Uterus (tissue), 3 donors: ENCODE measurements at regions not wholly inside any gene's neighbourhood (a gene's known extent, or its start where the extent isn't known, plus 50 kb on each side); places are given as distances from the start of the nearest gene placed in this dataset.

ENCODE experiments used
- DNase-seq, 2 donors: peaks; one replicate each; pipeline ENCODE4 v3.0.0-alpha.2; 2019 to 2020
- H3K27ac ChIP-seq, 2 donors: fragments of 200-600 bp; sonication (generic); 1 replicate in 1 of 2; 2 replicates in 1 of 2; pipeline ENCODE4 v1.5.1; 2016 to 2018
- H3K27me3 ChIP-seq, 2 donors: fragments of 200-600 bp; sonication (generic); one replicate each; pipeline ENCODE4 v1.5.1; 2018 to 2019; ENCODE audit warnings: control low read depth in 1 of 2
- H3K36me3 ChIP-seq, 2 donors: fragments of 200-600 bp; sonication (generic); one replicate each; pipeline ENCODE4 v1.5.1; 2019; ENCODE audit warnings: control low read depth in 1 of 2
- H3K4me1 ChIP-seq, 2 donors: fragments of 200-600 bp; sonication (generic); one replicate each; pipeline ENCODE4 v1.5.1; 2018 to 2019; ENCODE audit warnings: control low read depth in 1 of 2
- H3K4me3 ChIP-seq, 2 donors: fragments of 200-600 bp; sonication (generic); 1 replicate in 1 of 2; 2 replicates in 1 of 2; pipeline ENCODE4 v1.5.1; 2018 to 2019; ENCODE audit warnings: mild to moderate bottlenecking in 1 of 2
- H3K9me3 ChIP-seq, 2 donors: fragments of 200-600 bp; sonication (generic); one replicate each; pipeline ENCODE4 v1.5.1; 2019; ENCODE audit warnings: control low read depth in 1 of 2
- CTCF ChIP-seq, 4 experiments: fragments of 200-600 bp in 2 of 4; fragments of 450-650 bp in 2 of 4; sonication (generic) in 2 of 4; IDR thresholded peaks; one replicate each; pipeline ENCODE4 v1.5.1; 2016 to 2019; ENCODE audit warnings: antibody characterized with exemption in 4 of 4, mild to moderate bottlenecking in 2 of 4, moderate library complexity in 1 of 4
- POLR2A ChIP-seq, 2 donors: fragments of 450-650 bp; IDR thresholded peaks; one replicate each; pipeline ENCODE4 v1.6.1; 2016; ENCODE audit warnings: antibody characterized with exemption in 2 of 2, mild to moderate bottlenecking in 1 of 2, moderate library complexity in 1 of 2
- intact Hi-C: fragments of 100-400 bp; cut with DNase I; formaldehyde crosslinking; loops from one replicate; pipeline ENCODE4 v1.15.1; 2023; ENCODE audit warnings: low total_unique reads
- donor health status: DM: yes; HTN: yes; CAD: no.

GRCh38 chr18:38115201-38115600, 549.6 kb upstream of the CELF4 start:
- intact Hi-C loops, result no loop called here
- no peak overlapping the region for H3K27ac ChIP-seq
- no peaks in the 10 kb centered on the region for H3K36me3 ChIP-seq
- no peaks in the 10 kb centered on the region for H3K9me3 ChIP-seq
- no peak for TF ChIP-seq POLR2A (IDR thresholded peaks at IDR 0.05)
- no peak for TF ChIP-seq CTCF (IDR thresholded peaks at IDR 0.05)
- H3K4me1 ChIP-seq, result no peaks in the 10 kb centered on the region
- H3K27me3 ChIP-seq, result no peaks in the 10 kb centered on the region
- no peak for DNase-seq
- H3K4me3 ChIP-seq, result no peak overlapping the region

- Histone ChIP-seq H3K36me3 (no peaks in the 10 kb centered on the region), H3K4me3 (no peak overlapping the region), H3K9me3 (no peaks in the 10 kb centered on the region), H3K4me1 (no peaks in the 10 kb centered on the region), H3K27ac (no peak overlapping the region), H3K27me3 (no peaks in the 10 kb centered on the region)
- intact Hi-C loops, result no loop called here
- no peak for DNase-seq
- no peak for TF ChIP-seq CTCF (IDR thresholded peaks at IDR 0.05)
- TF ChIP-seq POLR2A (IDR thresholded peaks at IDR 0.05), result no peak
Observed at GRCh38 chr18:38087538-38087937, 521.9 kb upstream of the CELF4 start.

GRCh38 chr18:38081516-38081915, 515.9 kb upstream of the CELF4 start:
- no peak for TF ChIP-seq CTCF (IDR thresholded peaks at IDR 0.05)
- no peak for TF ChIP-seq POLR2A (IDR thresholded peaks at IDR 0.05)
- intact Hi-C loops, result no loop called here
- no peak for DNase-seq
- Histone ChIP-seq H3K27me3 (no peaks in the 10 kb centered on the region), H3K36me3 (no peaks in the 10 kb centered on the region), H3K4me1 (no peaks in the 10 kb centered on the region), H3K27ac (no peak overlapping the region), H3K4me3 (no peak overlapping the region), H3K9me3 (no peaks in the 10 kb centered on the region)

GRCh38 chr18:38077229-38077628, 511.6 kb upstream of the CELF4 start:
- DNase-seq, result no peak
- intact Hi-C loops, result no loop called here
- H3K27ac ChIP-seq, result no peak overlapping the region

GRCh38 chr18:38076346-38077070, 510.9 kb upstream of the CELF4 start:
- Histone ChIP-seq H3K4me1 (no peaks in the 10 kb centered on the region), H3K27ac (no peak overlapping the region), H3K27me3 (no peaks in the 10 kb centered on the region), H3K9me3 (no peaks in the 10 kb centered on the region), H3K4me3 (no peak overlapping the region), H3K36me3 (no peaks in the 10 kb centered on the region)
- intact Hi-C loops, result no loop called here
- TF ChIP-seq POLR2A (IDR thresholded peaks at IDR 0.05) (no peak), CTCF (IDR thresholded peaks at IDR 0.05) (no peak)
- DNase-seq, result no peak

More at GRCh38 chr18:38077229-38077628, 511.6 kb upstream of the CELF4 start:
- Histone ChIP-seq H3K27me3 (no peaks in the 10 kb centered on the region), H3K9me3 (no peaks in the 10 kb centered on the region), H3K4me1 (no peaks in the 10 kb centered on the region), H3K36me3 (no peaks in the 10 kb centered on the region), H3K4me3 (no peak overlapping the region)
- no peak for TF ChIP-seq POLR2A (IDR thresholded peaks at IDR 0.05)
